Loucy (cell line): ENCODE measurements at regions not wholly inside any gene's neighbourhood (a gene's known extent, or its start where the extent isn't known, plus 50 kb on each side); places are given as distances from the start of the nearest gene placed in this dataset.

ENCODE experiments used
- H2AFZ ChIP-seq: fragments of 200-600 bp; sonication (generic); 2 replicates; pipeline ENCODE4 v1.6.0; 2016; ENCODE audit warnings: antibody characterized with exemption, mild to moderate bottlenecking, low read length, moderate library complexity
- H3F3A ChIP-seq: fragments of 200-600 bp; 2 replicates; pipeline ENCODE4 v1.6.0; 2016; ENCODE audit warnings: antibody characterized with exemption, low read depth, mild to moderate bottlenecking
- H3K27me3 ChIP-seq: fragments of 200-600 bp; sonication (generic); 2 replicates; pipeline ENCODE4 v1.6.1; 2014; ENCODE audit warnings: low read length, mild to moderate bottlenecking; ENCODE audit not compliant: insufficient read depth, poor library complexity, severe bottlenecking
- H3K36me3 ChIP-seq: fragments of 200-600 bp; sonication (generic); 2 replicates; pipeline ENCODE4 v1.6.1; 2016; ENCODE audit warnings: low read length; ENCODE audit not compliant: insufficient read depth
- H3K4me1 ChIP-seq: fragments of 200-600 bp; sonication (generic); 2 replicates; pipeline ENCODE4 v1.5.1; 2014; ENCODE audit warnings: low read length, mild to moderate bottlenecking; ENCODE audit not compliant: insufficient read depth, poor library complexity, severe bottlenecking
- H3K4me2 ChIP-seq: fragments of 200-600 bp; sonication (generic); 2 replicates; pipeline ENCODE4 v1.6.0; 2014; ENCODE audit warnings: antibody characterized with exemption, low read length, low read depth, mild to moderate bottlenecking; ENCODE audit not compliant: poor library complexity, severe bottlenecking
- H3K4me3 ChIP-seq: fragments of 200-600 bp; sonication (generic); 2 replicates; pipeline ENCODE4 v1.5.1; 2014; ENCODE audit warnings: low read length, mild to moderate bottlenecking, mixed read lengths; ENCODE audit not compliant: poor library complexity, severe bottlenecking
- H3K79me2 ChIP-seq: fragments of 200-600 bp; sonication (generic); 2 replicates; pipeline ENCODE4 v1.6.1; 2014; ENCODE audit warnings: low read length; ENCODE audit not compliant: insufficient read depth
- H3K9ac ChIP-seq: fragments of 200-600 bp; sonication (generic); 2 replicates; pipeline ENCODE4 v1.6.0; 2014; ENCODE audit warnings: mild to moderate bottlenecking, low read depth, low read length, moderate library complexity; ENCODE audit not compliant: poor library complexity, severe bottlenecking
- H3K9me2 ChIP-seq: fragments of 200-600 bp; sonication (generic); replicated peaks from 2 replicates; pipeline ENCODE4 v1.6.1; 2016; ENCODE audit warnings: low read depth, low read length, mixed read lengths
- H3K9me3 ChIP-seq: fragments of 200-600 bp; sonication (generic); 2 replicates; pipeline ENCODE4 v1.6.1; 2014; ENCODE audit warnings: mild to moderate bottlenecking, antibody characterized with exemption, low read length, low read depth; ENCODE audit not compliant: insufficient read depth
- H4K20me1 ChIP-seq: fragments of 200-600 bp; sonication (generic); 2 replicates; pipeline ENCODE4 v1.6.0; 2014; ENCODE audit warnings: antibody characterized with exemption, low read length, mild to moderate bottlenecking; ENCODE audit not compliant: insufficient read depth, poor library complexity, severe bottlenecking
- CTCF ChIP-seq: fragments of 200-600 bp; sonication (generic); conservative IDR thresholded peaks from 2 replicates; pipeline ENCODE4 v1.5.1; 2014; ENCODE audit warnings: mild to moderate bottlenecking, antibody characterized with exemption, low read length
- EZH2phosphoT487 ChIP-seq: fragments of 200-600 bp; IDR thresholded peaks from 2 replicates; pipeline ENCODE4 v1.6.1; 2018; ENCODE audit warnings: antibody characterized with exemption, mild to moderate bottlenecking, moderate library complexity, borderline replicate concordance

- H3K4me1 ChIP-seq: peaks cover 10% of the 10 kb centered on the region
- no peak overlapping the region for H2AFZ ChIP-seq
- H3K79me2 ChIP-seq: no peaks in the 10 kb centered on the region
- no peaks in the 10 kb centered on the region for H4K20me1 ChIP-seq
- no peaks in the 10 kb centered on the region for H3F3A ChIP-seq
- H3K4me2 ChIP-seq: no peak overlapping the region
- no peak overlapping the region for H3K4me3 ChIP-seq
- H3K27me3 ChIP-seq: no peaks in the 10 kb centered on the region
- H3K9ac ChIP-seq: no peak overlapping the region
- no peaks in the 10 kb centered on the region for H3K9me3 ChIP-seq
- no peaks in the 10 kb centered on the region for H3K36me3 ChIP-seq
- H3K9me2 ChIP-seq: no peaks in the 10 kb centered on the region
- no peak for TF ChIP-seq CTCF
- TF ChIP-seq EZH2phosphoT487: no peak
Measured at GRCh38 chr5:67455970-67456369, 259.4 kb upstream of the CD180 start.

DNA sequence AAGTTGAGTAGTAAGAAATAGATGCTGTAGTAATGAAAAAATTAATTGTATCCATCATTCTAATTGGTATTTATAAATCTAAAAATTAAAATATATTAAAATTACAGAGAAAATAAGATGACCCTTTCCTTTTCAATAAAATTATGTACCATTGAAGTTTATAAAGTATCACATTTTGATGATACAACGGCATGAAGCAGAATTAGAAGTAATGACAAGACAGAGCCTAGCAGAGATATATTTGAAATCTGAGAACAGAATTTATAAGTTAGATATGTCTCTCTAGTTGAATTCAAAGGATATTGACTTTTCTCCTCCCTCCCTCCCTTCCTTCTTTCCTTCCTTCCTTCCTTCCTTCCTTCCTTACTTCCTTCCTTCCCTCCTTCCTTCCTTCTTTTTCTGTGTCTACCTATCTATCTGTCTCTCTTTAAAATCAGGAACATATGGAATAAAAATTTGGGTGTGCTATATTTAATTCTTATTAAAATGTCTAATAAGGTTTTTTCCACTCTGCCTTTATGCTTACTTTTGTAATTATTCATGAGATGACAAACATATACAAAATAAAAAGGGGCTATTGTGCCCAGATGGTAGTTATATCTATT lies 258.5 kb upstream of the CD180 start:
- Histone ChIP-seq H3K79me2 (no peaks in the 10 kb centered on the region), H3K9me3 (no peaks in the 10 kb centered on the region), H3F3A (no peaks in the 10 kb centered on the region), H4K20me1 (no peaks in the 10 kb centered on the region), H3K9me2 (no peaks in the 10 kb centered on the region), H3K27me3 (no peaks in the 10 kb centered on the region), H3K4me2 (no peak overlapping the region), H3K9ac (no peak overlapping the region), H3K4me1 (peaks cover 10% of the 10 kb centered on the region), H3K4me3 (no peak overlapping the region), H2AFZ (no peak overlapping the region), H3K36me3 (no peaks in the 10 kb centered on the region)
- no peak for TF ChIP-seq EZH2phosphoT487
- no peak for TF ChIP-seq CTCF

DNA sequence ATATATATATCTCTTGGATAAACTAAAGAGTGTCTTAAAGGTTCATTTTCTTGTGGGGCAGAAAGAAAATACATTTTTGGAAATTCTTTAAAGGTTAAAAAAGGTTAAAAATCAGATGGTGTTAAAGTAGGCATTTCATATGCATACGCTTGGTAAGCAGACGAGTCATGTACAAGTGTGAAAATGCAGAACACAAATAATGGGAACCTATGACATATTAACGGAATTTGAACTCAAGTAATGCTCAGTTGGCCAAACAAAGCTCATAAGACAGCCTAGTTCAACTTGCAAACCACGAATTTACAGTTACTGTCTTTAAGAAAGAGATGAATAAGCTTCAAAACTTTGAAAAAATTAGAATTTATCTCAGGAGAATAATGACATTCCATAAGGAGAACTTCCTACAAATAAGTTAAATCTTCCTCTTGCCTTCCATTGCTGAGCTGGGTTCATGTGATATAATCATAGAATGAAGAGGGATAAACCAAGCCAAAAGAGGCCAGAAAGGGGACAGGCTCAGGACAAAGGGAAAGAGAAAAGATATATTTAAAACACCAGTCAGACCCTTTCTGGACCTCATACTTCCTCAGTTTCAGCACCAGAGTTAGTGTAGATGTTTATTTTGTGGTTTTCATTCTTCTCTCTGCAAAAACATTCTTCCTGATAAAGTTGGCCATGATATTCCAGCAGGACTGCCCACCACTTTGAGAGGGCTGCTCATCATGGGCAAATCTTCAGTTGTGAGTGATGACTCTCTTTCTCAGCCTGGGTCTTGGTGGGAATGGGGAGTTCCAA lies 256.7 kb upstream of the CD180 start:
- no peak overlapping the region for H2AFZ ChIP-seq
- no peaks in the 10 kb centered on the region for H3K27me3 ChIP-seq
- no peaks in the 10 kb centered on the region for H3F3A ChIP-seq
- no peaks in the 10 kb centered on the region for H3K9me2 ChIP-seq
- no peak for TF ChIP-seq EZH2phosphoT487
- no peak for TF ChIP-seq CTCF
- H3K9ac ChIP-seq: no peak overlapping the region
- H3K4me1 ChIP-seq: peaks cover 10% of the 10 kb centered on the region
- no peak overlapping the region for H3K4me3 ChIP-seq
- H4K20me1 ChIP-seq: no peaks in the 10 kb centered on the region
- no peaks in the 10 kb centered on the region for H3K36me3 ChIP-seq
- no peak overlapping the region for H3K4me2 ChIP-seq
- no peaks in the 10 kb centered on the region for H3K9me3 ChIP-seq
- no peaks in the 10 kb centered on the region for H3K79me2 ChIP-seq
